KMS-11 (cell line): ENCODE measurements at regions not wholly inside any gene's neighbourhood (a gene's known extent, or its start where the extent isn't known, plus 50 kb on each side); places are given as distances from the start of the nearest gene placed in this dataset.

Experiments used
- H2AFZ ChIP-seq: fragments of 200-600 bp; sonication (generic); 2 replicates; pipeline ENCODE4 v1.6.1; 2016; ENCODE audit warnings: antibody characterized with exemption, mixed run types, low read depth
- H3K27ac ChIP-seq: fragments of 200-600 bp; sonication (generic); 2 replicates; pipeline ENCODE4 v1.6.1; 2016; ENCODE audit warnings: mild to moderate bottlenecking, mixed run types
- H3K27me3 ChIP-seq: fragments of 200-600 bp; sonication (generic); 2 replicates; pipeline ENCODE4 v1.6.1; 2017; ENCODE audit warnings: mild to moderate bottlenecking, low read depth, mixed run types, moderate library complexity; ENCODE audit not compliant: insufficient read depth
- H3K36me3 ChIP-seq: fragments of 200-600 bp; sonication (generic); 2 replicates; pipeline ENCODE4 v1.6.1; 2017; ENCODE audit warnings: mild to moderate bottlenecking, mixed run types; ENCODE audit not compliant: insufficient read depth
- H3K4me1 ChIP-seq: fragments of 200-600 bp; sonication (generic); 2 replicates; pipeline ENCODE4 v1.6.1; 2016; ENCODE audit warnings: mild to moderate bottlenecking, low read depth, mixed run types; ENCODE audit not compliant: poor library complexity, severe bottlenecking
- H3K4me2 ChIP-seq: fragments of 200-600 bp; sonication (generic); 2 replicates; pipeline ENCODE4 v1.7.0; 2016; ENCODE audit warnings: mild to moderate bottlenecking, mixed run types
- H3K4me3 ChIP-seq: fragments of 200-600 bp; sonication (generic); IDR thresholded peaks from 2 replicates; pipeline ENCODE4 v1.6.1; 2017; ENCODE audit warnings: low read depth, low read length, mixed read lengths; ENCODE audit not compliant: insufficient read depth
- H3K79me2 ChIP-seq: fragments of 200-600 bp; sonication (generic); 2 replicates; pipeline ENCODE4 v1.6.1; 2016; ENCODE audit warnings: low read depth, mixed run types; ENCODE audit not compliant: insufficient read depth
- H3K9ac ChIP-seq: fragments of 200-600 bp; sonication (generic); 2 replicates; pipeline ENCODE4 v1.6.1; 2016; ENCODE audit warnings: mild to moderate bottlenecking, mixed run types
- H4K20me1 ChIP-seq: fragments of 200-600 bp; sonication (generic); 2 replicates; pipeline ENCODE4 v1.6.1; 2016; ENCODE audit warnings: mild to moderate bottlenecking, mixed run types; ENCODE audit not compliant: insufficient read depth
- CTCF ChIP-seq: fragments of 200-600 bp; sonication (generic); conservative IDR thresholded peaks from 2 replicates; pipeline ENCODE4 v1.6.1; 2017; ENCODE audit warnings: low read depth, mild to moderate bottlenecking, antibody characterized with exemption, low read length, moderate library complexity, mixed read lengths

GRCh38 chr9:82124090-82124489 lies 135.5 kb downstream of the SPATA31D1 start:
- H2AFZ ChIP-seq: no peak overlapping the region
- no peak overlapping the region for H3K4me3 ChIP-seq
- no peaks in the 10 kb centered on the region for H3K27me3 ChIP-seq
- H3K27ac ChIP-seq: no peak overlapping the region
- peaks cover 89% of the 10 kb centered on the region for H3K4me1 ChIP-seq
- no peaks in the 10 kb centered on the region; the same call in 1 of the 2 replicates for H3K36me3 ChIP-seq
- H4K20me1 ChIP-seq: no peaks in the 10 kb centered on the region
- H3K79me2 ChIP-seq: peaks cover 44% of the 10 kb centered on the region; the same call in 1 of the 2 replicates
- TF ChIP-seq CTCF: no peak
- H3K4me2 ChIP-seq: no peak overlapping the region
- H3K9ac ChIP-seq: no peak overlapping the region

- H3K27me3 ChIP-seq: no peaks in the 10 kb centered on the region
- H4K20me1 ChIP-seq: no peaks in the 10 kb centered on the region
- H3K79me2 ChIP-seq: peaks cover 64% of the 10 kb centered on the region; the same call in 1 of the 2 replicates
- H3K36me3 ChIP-seq: no peaks in the 10 kb centered on the region; the same call in 1 of the 2 replicates
- no peak overlapping the region for H3K9ac ChIP-seq
- no peak overlapping the region for H3K4me3 ChIP-seq
- no peak overlapping the region for H2AFZ ChIP-seq
- peaks cover 97% of the 10 kb centered on the region for H3K4me1 ChIP-seq
- TF ChIP-seq CTCF: no peak
- H3K4me2 ChIP-seq: peak overlapping the region; percentile 52
- H3K27ac ChIP-seq: peak overlapping the region; percentile 72; the same call in 1 of the 2 replicates
Measured at GRCh38 chr9:82126256-82126655, 137.7 kb downstream of the SPATA31D1 start.

- no peaks in the 10 kb centered on the region; the same call in 1 of the 2 replicates for H3K36me3 ChIP-seq
- H3K27me3 ChIP-seq: no peaks in the 10 kb centered on the region
- H3K4me3 ChIP-seq: no peak overlapping the region
- TF ChIP-seq CTCF: no peak
- no peaks in the 10 kb centered on the region for H4K20me1 ChIP-seq
- peak overlapping the region; percentile 40 for H3K4me2 ChIP-seq
- peak overlapping the region; percentile 72 for H3K27ac ChIP-seq
- H2AFZ ChIP-seq: no peak overlapping the region
- H3K9ac ChIP-seq: peak overlapping the region; percentile 1; the same call in 1 of the 2 replicates
- H3K4me1 ChIP-seq: peaks cover 99% of the 10 kb centered on the region
- H3K79me2 ChIP-seq: peaks cover 72% of the 10 kb centered on the region; the same call in 1 of the 2 replicates
Measured at GRCh38 chr9:82127465-82127864, 138.9 kb downstream of the SPATA31D1 start.

- no peaks in the 10 kb centered on the region for H3K27me3 ChIP-seq
- H3K36me3 ChIP-seq: no peaks in the 10 kb centered on the region; the same call in 1 of the 2 replicates
- no peak for TF ChIP-seq CTCF
- H3K27ac ChIP-seq: peak overlapping the region; percentile 72
- H3K9ac ChIP-seq: peak overlapping the region; percentile 1; the same call in 1 of the 2 replicates
- H2AFZ ChIP-seq: no peak overlapping the region
- no peak overlapping the region for H3K4me3 ChIP-seq
- peaks cover 79% of the 10 kb centered on the region for H3K79me2 ChIP-seq
- H3K4me2 ChIP-seq: peak overlapping the region; percentile 40
- no peaks in the 10 kb centered on the region for H4K20me1 ChIP-seq
- H3K4me1 ChIP-seq: peaks cover 99% of the 10 kb centered on the region
Measured at GRCh38 chr9:82128011-82128696, 139.6 kb downstream of the SPATA31D1 start.
